Activated CD4-positive, alpha-beta T cell treated with anti-CD3 and anti-CD28 coated beads for 4 hours (primary cell): ENCODE measurements at regions not wholly inside any gene's neighbourhood (a gene's known extent, or its start where the extent isn't known, plus 50 kb on each side); places are given as distances from the start of the nearest gene placed in this dataset.
"Not testable (repeated sequence)": the region's sequence is repeated elsewhere in the genome, so short reads cannot be mapped to it uniquely, and the experiment has no call there.

Experiments used
- DNase-seq, 2 donors: peaks; one replicate each; pipeline ENCODE4 v3.0.0-alpha.2; 2020

GRCh38 chr9:106058460-106058859, 364.1 kb downstream of the TMEM38B start:
- no peak for DNase-seq

- DNase-seq: no peak
These were observed 365.5 kb downstream of the TMEM38B start for GRCh38 chr9:106059886-106060285.

- no peak for DNase-seq
These were observed 366.5 kb downstream of the TMEM38B start for GRCh38 chr9:106060885-106061284.

GRCh38 chr9:106062250-106062649, 367.9 kb downstream of the TMEM38B start:
- DNase-seq: no peak

- no peak for DNase-seq
These were observed 370.8 kb downstream of the TMEM38B start for GRCh38 chr9:106065136-106065535.

GRCh38 chr9:106065579-106066214, 371.4 kb downstream of the TMEM38B start:
- DNase-seq: no peak

GRCh38 chr9:106066940-106067524, 372.7 kb downstream of the TMEM38B start:
- no peak for DNase-seq

- no peak for DNase-seq
These were observed 374.9 kb downstream of the TMEM38B start for GRCh38 chr9:106069241-106069640.

GRCh38 chr9:106072421-106072820, 378.1 kb downstream of the TMEM38B start:
- DNase-seq: no peak

GRCh38 chr9:106074006-106074405, 379.7 kb downstream of the TMEM38B start:
- DNase-seq: no peak

GRCh38 chr9:106075236-106075959, 381.1 kb downstream of the TMEM38B start:
- DNase-seq: no peak

- no peak for DNase-seq
These were observed 381.6 kb downstream of the TMEM38B start for GRCh38 chr9:106075960-106076327.

- DNase-seq: no peak
These were observed 382.4 kb downstream of the TMEM38B start for GRCh38 chr9:106076711-106077110.

- DNase-seq: no peak
These were observed 383.4 kb downstream of the TMEM38B start for GRCh38 chr9:106077731-106078130.

- DNase-seq: no peak
These were observed 388.3 kb downstream of the TMEM38B start for GRCh38 chr9:106082621-106083020.

- DNase-seq: no peak
These were observed 390.4 kb downstream of the TMEM38B start for GRCh38 chr9:106084702-106085101.

- DNase-seq: no peak
These were observed 391.1 kb downstream of the TMEM38B start for GRCh38 chr9:106085479-106085878.

GRCh38 chr9:106092083-106092482, 397.7 kb downstream of the TMEM38B start:
- no peak for DNase-seq

- DNase-seq: no peak
These were observed 408.5 kb downstream of the TMEM38B start for GRCh38 chr9:106102821-106103220.

- no peak for DNase-seq
These were observed 410.5 kb downstream of the TMEM38B start for GRCh38 chr9:106104887-106105286.

GRCh38 chr9:106106396-106106795, 412.1 kb downstream of the TMEM38B start:
- DNase-seq: no peak

- no peak for DNase-seq
These were observed 413.4 kb downstream of the TMEM38B start for GRCh38 chr9:106107716-106108115.

- DNase-seq: not testable (repeated sequence)
These were observed 415.4 kb downstream of the TMEM38B start for GRCh38 chr9:106109706-106110105.

GRCh38 chr9:106110483-106110882, 416.1 kb downstream of the TMEM38B start:
- no peak for DNase-seq
